ENCODE measurements at regions not wholly inside any gene's neighbourhood (a gene's known extent, or its start where the extent isn't known, plus 50 kb on each side); places are given as distances from the start of the nearest gene placed in this dataset.

DNA sequence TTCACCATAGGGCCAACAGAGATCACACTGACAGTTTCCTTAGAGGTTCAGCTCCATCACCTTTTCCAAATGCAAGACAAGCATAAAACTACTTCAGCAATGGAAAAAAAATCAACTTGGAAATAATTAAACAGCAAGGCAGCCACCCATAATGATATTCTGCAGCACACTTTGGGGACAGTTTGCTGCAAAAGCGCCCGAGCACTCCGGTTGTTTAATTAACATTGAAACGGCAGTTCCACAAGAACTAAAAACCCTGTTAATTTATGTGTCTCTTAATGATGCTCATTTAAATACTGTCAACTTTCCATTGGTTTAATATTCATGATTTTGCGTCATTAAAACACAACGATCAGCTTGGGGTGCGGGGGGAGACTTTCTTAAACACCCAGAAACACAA lies 153.2 kb downstream of the ELAVL4 start:
- TF ChIP-seq, protein P1, sequence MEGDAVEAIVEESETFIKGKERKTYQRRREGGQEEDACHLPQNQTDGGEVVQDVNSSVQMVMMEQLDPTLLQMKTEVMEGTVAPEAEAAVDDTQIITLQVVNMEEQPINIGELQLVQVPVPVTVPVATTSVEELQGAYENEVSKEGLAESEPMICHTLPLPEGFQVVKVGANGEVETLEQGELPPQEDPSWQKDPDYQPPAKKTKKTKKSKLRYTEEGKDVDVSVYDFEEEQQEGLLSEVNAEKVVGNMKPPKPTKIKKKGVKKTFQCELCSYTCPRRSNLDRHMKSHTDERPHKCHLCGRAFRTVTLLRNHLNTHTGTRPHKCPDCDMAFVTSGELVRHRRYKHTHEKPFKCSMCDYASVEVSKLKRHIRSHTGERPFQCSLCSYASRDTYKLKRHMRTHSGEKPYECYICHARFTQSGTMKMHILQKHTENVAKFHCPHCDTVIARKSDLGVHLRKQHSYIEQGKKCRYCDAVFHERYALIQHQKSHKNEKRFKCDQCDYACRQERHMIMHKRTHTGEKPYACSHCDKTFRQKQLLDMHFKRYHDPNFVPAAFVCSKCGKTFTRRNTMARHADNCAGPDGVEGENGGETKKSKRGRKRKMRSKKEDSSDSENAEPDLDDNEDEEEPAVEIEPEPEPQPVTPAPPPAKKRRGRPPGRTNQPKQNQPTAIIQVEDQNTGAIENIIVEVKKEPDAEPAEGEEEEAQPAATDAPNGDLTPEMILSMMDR (IDR thresholded peaks at IDR 0.05), result no peak
- TF ChIP-seq ZFX (IDR thresholded peaks at IDR 0.05; ENCODE audit: borderline replicate concordance), result no peak
